Caco-2 (cell line): ENCODE measurements at regions not wholly inside any gene's neighbourhood (a gene's known extent, or its start where the extent isn't known, plus 50 kb on each side); places are given as distances from the start of the nearest gene placed in this dataset.

Experiments
- BruUV-seq: library from RNA; stranded (reverse); fragments of 400-500 nt; replicated peaks from 2 replicates; lab custom pipeline; 2021; lab: Mats Ljungman, UMichigan
- CTCF ChIA-PET: fragments of 300-600 bp; sonication (Branson Sonifier 250); formaldehyde crosslinking; loops from one replicate; lab custom pipeline; 2022; ENCODE audit warnings: antibody characterized with exemption; lab: Charles Lee
- POLR2A ChIA-PET: fragments of 300-600 bp; sonication (Branson Sonifier 250); formaldehyde crosslinking; loops from one replicate; lab custom pipeline; 2022; ENCODE audit warnings: antibody characterized with exemption; lab: Charles Lee
- DNase-seq, 2 experiments: peaks; one replicate each; pipeline versions ENCODE4 v3.0.0 to v3.0.0-alpha.2; 2020 to 2022
- H3K27me3 ChIP-seq: replicated peaks from 2 replicates; pipeline ENCODE4 v1.6.0; 2011; ENCODE audit warnings: low read length; ENCODE audit not compliant: control insufficient read depth, insufficient read depth
- H3K36me3 ChIP-seq: 2 replicates; pipeline ENCODE4 v1.5.1; 2011; ENCODE audit warnings: low read length; ENCODE audit not compliant: control insufficient read depth, insufficient read depth
- H3K4me1 ChIP-seq: fragments of 250-450 bp; sonication (Bioruptor Pico); 2 replicates; pipeline ENCODE4 v1.5.1; 2020; ENCODE audit warnings: mild to moderate bottlenecking
- H3K4me3 ChIP-seq: 2 replicates; pipeline ENCODE4 v1.5.1; 2011; ENCODE audit warnings: low read depth, mild to moderate bottlenecking, control low read depth, low read length
- H3K9me3 ChIP-seq: fragments of 250-450 bp; sonication (Bioruptor Pico); 2 replicates; pipeline ENCODE4 v1.5.1; 2020; ENCODE audit warnings: mild to moderate bottlenecking, moderate library complexity
- H3K27ac Mint-ChIP-seq: one replicate; pipeline ENCODE4 v1.8.0; 2022; ENCODE audit warnings: mixed read lengths; ENCODE audit not compliant: unreplicated experiment
- H3K27me3 Mint-ChIP-seq: one replicate; pipeline ENCODE4 v1.8.0; 2022; ENCODE audit warnings: mixed read lengths; ENCODE audit not compliant: insufficient read depth, unreplicated experiment
- H3K36me3 Mint-ChIP-seq: one replicate; pipeline ENCODE4 v1.8.0; 2022; ENCODE audit warnings: mild to moderate bottlenecking, mixed read lengths; ENCODE audit not compliant: insufficient read depth, unreplicated experiment
- H3K4me1 Mint-ChIP-seq: one replicate; pipeline ENCODE4 v1.8.0; 2022; ENCODE audit warnings: low read depth, mixed read lengths; ENCODE audit not compliant: unreplicated experiment
- H3K4me3 Mint-ChIP-seq: one replicate; pipeline ENCODE4 v1.8.0; 2022; ENCODE audit warnings: mild to moderate bottlenecking, moderate library complexity, mixed read lengths; ENCODE audit not compliant: unreplicated experiment
- H3K9me3 Mint-ChIP-seq: one replicate; pipeline ENCODE4 v1.8.0; 2022; ENCODE audit warnings: mixed read lengths; ENCODE audit not compliant: unreplicated experiment
- intact Hi-C: fragments of 100-400 bp; cut with micrococcal nuclease; formaldehyde crosslinking; loops from one replicate; pipeline ENCODE4 v1.10.0; 2022; ENCODE audit not compliant: unreplicated experiment
- TF ChIP-seq, protein P1 (sequence below), 2 experiments: fragments of 200-600 bp in 1 of 2; IDR thresholded peaks; 1 replicate in 1 of 2; 2 replicates in 1 of 2; pipeline versions ENCODE4 v1.5.1 to v1.8.0; 2011 to 2022; ENCODE audit warnings: antibody characterized with exemption in 1 of 2, control low read depth in 1 of 2, inconsistent platforms in 1 of 2, low read depth in 1 of 2, low read length in 1 of 2, mild to moderate bottlenecking in 1 of 2, moderate library complexity in 1 of 2; ENCODE audit not compliant: insufficient read depth in 1 of 2, severe bottlenecking in 1 of 2, unreplicated experiment in 1 of 2

DNA sequence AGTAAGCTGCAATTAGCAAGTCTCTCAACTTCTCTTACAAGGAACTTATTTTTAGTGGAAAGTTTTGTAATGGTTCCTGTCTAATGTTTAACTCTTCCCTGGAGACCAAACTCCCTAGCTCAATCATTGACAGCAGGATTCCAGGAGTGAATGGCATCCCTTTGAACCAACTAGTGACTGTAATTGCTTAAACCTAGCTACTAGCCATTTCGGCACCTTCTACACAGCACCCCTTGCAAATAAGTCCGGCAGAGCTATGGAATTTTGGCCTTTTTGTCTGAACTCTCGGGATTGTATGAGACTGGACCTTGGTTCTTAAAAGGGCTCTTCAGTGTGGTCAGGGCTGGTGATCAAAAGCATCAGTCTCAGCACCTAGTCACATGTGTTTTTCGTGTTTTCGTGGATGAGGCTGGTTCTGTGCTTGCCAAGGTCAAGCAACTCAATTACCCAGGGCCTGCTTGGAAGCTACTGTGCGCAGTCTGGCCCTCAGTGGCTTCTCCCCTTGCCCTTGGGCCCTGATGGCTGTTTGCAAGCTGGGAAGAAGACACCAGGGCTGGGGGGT lies 135.3 kb upstream of the NEDD9 start:
- Histone ChIP-seq H3K36me3 (no peaks in the 10 kb centered on the region), H3K9me3 (no peaks in the 10 kb centered on the region), H3K27me3 (no peaks in the 10 kb centered on the region), H3K4me1 (peaks cover 59% of the 10 kb centered on the region), H3K4me3 (no peak overlapping the region)
- Mint-ChIP-seq H3K27ac (peak overlapping the region; percentile 99), H3K36me3 (peaks cover 34% of the 10 kb centered on the region), H3K4me3 (peak overlapping the region; percentile 13), H3K27me3 (no peaks in the 10 kb centered on the region), H3K4me1 (peaks cover 45% of the 10 kb centered on the region), H3K9me3 (peaks cover 20% of the 10 kb centered on the region)
- no TSS peak for BruUV-seq
- peak; percentile 78 to 83 for DNase-seq
- TF ChIP-seq, protein P1, sequence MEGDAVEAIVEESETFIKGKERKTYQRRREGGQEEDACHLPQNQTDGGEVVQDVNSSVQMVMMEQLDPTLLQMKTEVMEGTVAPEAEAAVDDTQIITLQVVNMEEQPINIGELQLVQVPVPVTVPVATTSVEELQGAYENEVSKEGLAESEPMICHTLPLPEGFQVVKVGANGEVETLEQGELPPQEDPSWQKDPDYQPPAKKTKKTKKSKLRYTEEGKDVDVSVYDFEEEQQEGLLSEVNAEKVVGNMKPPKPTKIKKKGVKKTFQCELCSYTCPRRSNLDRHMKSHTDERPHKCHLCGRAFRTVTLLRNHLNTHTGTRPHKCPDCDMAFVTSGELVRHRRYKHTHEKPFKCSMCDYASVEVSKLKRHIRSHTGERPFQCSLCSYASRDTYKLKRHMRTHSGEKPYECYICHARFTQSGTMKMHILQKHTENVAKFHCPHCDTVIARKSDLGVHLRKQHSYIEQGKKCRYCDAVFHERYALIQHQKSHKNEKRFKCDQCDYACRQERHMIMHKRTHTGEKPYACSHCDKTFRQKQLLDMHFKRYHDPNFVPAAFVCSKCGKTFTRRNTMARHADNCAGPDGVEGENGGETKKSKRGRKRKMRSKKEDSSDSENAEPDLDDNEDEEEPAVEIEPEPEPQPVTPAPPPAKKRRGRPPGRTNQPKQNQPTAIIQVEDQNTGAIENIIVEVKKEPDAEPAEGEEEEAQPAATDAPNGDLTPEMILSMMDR (IDR thresholded peaks at IDR 0.05; ENCODE audit: insufficient read depth in 1 of 2, low read depth in 1 of 2, low read length in 1 of 2, severe bottlenecking in 1 of 2, unreplicated experiment in 1 of 2), result no peak
- ChIA-PET POLR2A (interaction anchor here (0.5 to 2.1 kb wide), 12 partner anchors 11 to 147 kb away, joined by 3 to 29 read pairs (median 4); partner anchors contain the start of gene NEDD9), CTCF (interaction anchor here (0.7 to 1.3 kb wide), 3 partner anchors 17 to 135 kb away, joined by 3 to 9 read pairs (median 3); partner anchors contain the start of gene NEDD9)
- intact Hi-C loops, result loop anchor here (1.0 kb wide), 4 partner anchors 23 to 135 kb away; partner anchors contain the start of gene NEDD9

DNA sequence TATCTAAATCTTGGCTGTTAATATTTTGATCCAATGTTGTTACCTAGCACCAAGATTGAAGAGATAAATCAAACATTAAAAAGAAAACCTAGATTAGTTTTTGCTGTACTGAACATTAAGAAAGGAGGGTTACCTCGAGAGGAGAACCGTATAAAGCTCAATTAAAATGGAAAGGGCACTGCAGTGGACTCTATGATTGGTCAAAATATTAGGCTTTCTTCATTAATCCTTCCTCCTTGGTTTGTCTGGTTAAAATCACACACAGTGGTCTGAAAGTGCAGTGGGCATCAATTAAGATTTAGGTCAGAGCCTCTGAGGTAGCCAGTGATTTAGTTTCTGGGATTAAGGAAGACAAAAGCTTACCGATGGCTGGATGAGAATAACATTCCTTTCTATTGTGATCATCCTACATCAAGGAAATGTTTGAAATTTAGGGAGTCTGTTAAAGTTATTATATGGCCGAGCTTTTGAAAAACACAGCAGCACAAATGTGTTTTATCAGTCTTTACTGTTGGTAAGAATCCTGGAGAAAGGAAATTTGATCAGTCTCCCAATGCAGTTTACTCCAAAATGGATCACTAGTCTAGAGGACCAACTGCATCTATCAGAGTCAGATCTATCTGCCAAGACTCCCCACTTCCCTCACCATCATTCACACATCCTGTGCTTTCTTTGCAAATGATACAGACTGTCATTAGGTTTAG lies 134.6 kb upstream of the NEDD9 start:
- no peak overlapping the region for H3K4me3 ChIP-seq
- H3K27me3 ChIP-seq, result no peaks in the 10 kb centered on the region
- BruUV-seq, result TSS peak; percentile 76
- Mint-ChIP-seq H3K4me1 (peaks cover 51% of the 10 kb centered on the region), H3K9me3 (peaks cover 27% of the 10 kb centered on the region), H3K27ac (peak overlapping the region; percentile 99), H3K36me3 (peaks cover 34% of the 10 kb centered on the region), H3K4me3 (peak overlapping the region; percentile 13), H3K27me3 (no peaks in the 10 kb centered on the region)
- ChIA-PET CTCF (interaction anchor here (0.7 to 1.3 kb wide), 3 partner anchors 17 to 134 kb away, joined by 3 to 9 read pairs (median 3); partner anchors contain the start of gene NEDD9), POLR2A (interaction anchor here (0.5 to 2.1 kb wide), 12 partner anchors 12 to 146 kb away, joined by 3 to 29 read pairs (median 4); partner anchors contain the start of gene NEDD9)
- H3K4me1 ChIP-seq, result peaks cover 59% of the 10 kb centered on the region
- H3K9me3 ChIP-seq, result no peaks in the 10 kb centered on the region
- TF ChIP-seq, protein P1 (IDR thresholded peaks at IDR 0.05; ENCODE audit: insufficient read depth in 1 of 2, low read depth in 1 of 2, low read length in 1 of 2, severe bottlenecking in 1 of 2, unreplicated experiment in 1 of 2), result no peak
- no peaks in the 10 kb centered on the region for H3K36me3 ChIP-seq
- peak in 1 of 2 experiments; percentile 27 for DNase-seq
- intact Hi-C loops, result loop anchor here (1.0 kb wide), 4 partner anchors 23 to 135 kb away; partner anchors contain the start of gene NEDD9

DNA sequence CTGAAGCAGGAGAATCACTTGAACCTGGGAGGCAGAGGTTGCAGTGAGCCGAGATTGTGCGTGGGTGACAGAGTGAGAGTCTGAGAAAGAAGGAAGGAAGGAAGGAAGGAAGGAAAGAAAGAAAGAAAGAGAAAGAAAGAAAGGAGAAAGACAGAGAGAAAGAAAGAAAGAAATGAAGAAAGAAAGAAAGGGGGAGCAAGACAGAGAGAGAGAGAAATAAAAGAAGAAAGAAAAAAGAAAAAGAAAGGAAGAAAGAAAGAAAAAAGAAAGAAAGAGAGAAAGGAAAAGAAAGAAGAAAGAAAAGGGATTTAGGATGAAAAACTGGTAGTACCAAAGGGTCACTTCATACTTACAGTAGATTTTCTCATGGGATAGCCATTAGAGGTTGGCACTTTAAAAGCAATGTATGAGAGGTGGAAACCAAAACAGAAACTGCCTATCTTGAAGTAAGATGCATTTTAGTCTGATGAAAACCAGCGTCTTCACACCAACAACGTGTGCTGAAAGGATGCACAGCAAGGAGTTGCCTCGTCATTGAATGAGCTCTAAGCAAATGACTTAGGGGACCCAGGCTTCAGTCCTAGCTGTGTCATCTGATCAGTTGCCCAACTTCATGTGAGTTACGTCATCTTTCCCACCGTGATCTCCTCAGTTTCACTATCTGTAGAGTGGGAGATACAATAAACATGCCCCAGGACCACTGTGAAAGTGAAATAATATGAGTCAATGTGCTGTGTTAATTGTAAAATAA lies 133.9 kb upstream of the NEDD9 start:
- TF ChIP-seq, protein P1 (IDR thresholded peaks at IDR 0.05; ENCODE audit: insufficient read depth in 1 of 2, low read depth in 1 of 2, low read length in 1 of 2, severe bottlenecking in 1 of 2, unreplicated experiment in 1 of 2), result no peak
- peak overlapping the region; percentile 46 for H3K4me3 Mint-ChIP-seq
- no peaks in the 10 kb centered on the region for H3K27me3 ChIP-seq
- no TSS peak for BruUV-seq
- no peaks in the 10 kb centered on the region for H3K9me3 ChIP-seq
- intact Hi-C loops, result no loop called here
- H3K36me3 ChIP-seq, result no peaks in the 10 kb centered on the region
- H3K27ac Mint-ChIP-seq, result peak overlapping the region; percentile 99
- peaks cover 33% of the 10 kb centered on the region for H3K9me3 Mint-ChIP-seq
- peaks cover 34% of the 10 kb centered on the region for H3K36me3 Mint-ChIP-seq
- H3K4me3 ChIP-seq, result no peak overlapping the region
- no peak for DNase-seq
- no peaks in the 10 kb centered on the region for H3K27me3 Mint-ChIP-seq
- peaks cover 51% of the 10 kb centered on the region for H3K4me1 Mint-ChIP-seq
- H3K4me1 ChIP-seq, result peaks cover 59% of the 10 kb centered on the region
- CTCF ChIA-PET, result no interaction called here
- POLR2A ChIA-PET, result interaction anchor here (0.6 to 2.1 kb wide), 4 partner anchors 22 to 134 kb away, joined by 3 to 29 read pairs (median 4); partner anchors contain the start of gene NEDD9
